ENCODE measurements at regions not wholly inside any gene's neighbourhood (a gene's known extent, or its start where the extent isn't known, plus 50 kb on each side); places are given as distances from the start of the nearest gene placed in this dataset.

- TF ChIP-seq NR3C1 (CRISPR knock-in tag; conservative IDR thresholded peaks at IDR 0.05; ENCODE audit: low read depth) (no peak), ZMAT4 (CRISPR knock-in tag; IDR thresholded peaks at IDR 0.05) (no peak), TCF7 (CRISPR knock-in tag; IDR thresholded peaks at IDR 0.05; ENCODE audit: low read depth) (no peak)
These were observed 156.2 kb upstream of the EXOC2 start (continued) for GRCh38 chr6:849075-849506.

GRCh38 chr6:845566-845965 lies 152.6 kb upstream of the EXOC2 start:
- no peaks in the 10 kb centered on the region for H3K27me3 Mint-ChIP-seq (ENCODE audit: low read depth)
- ATAC-seq: no peak
- TF ChIP-seq FOXJ3 (CRISPR knock-in tag; IDR thresholded peaks at IDR 0.05; ENCODE audit: borderline replicate concordance): no peak
- no peak for TF ChIP-seq ZNF423 (CRISPR knock-in tag; IDR thresholded peaks at IDR 0.05)
- TF ChIP-seq ZNF219 (CRISPR knock-in tag; IDR thresholded peaks at IDR 0.05; ENCODE audit: borderline replicate concordance): no peak
- no peak for TF ChIP-seq CTCF (IDR thresholded peaks at IDR 0.05)
- no peak for TF ChIP-seq ATF2 (CRISPR knock-in tag; IDR thresholded peaks at IDR 0.05; ENCODE audit: borderline replicate concordance, low read depth)
- TF ChIP-seq TEAD4 (CRISPR knock-in tag; IDR thresholded peaks at IDR 0.05): no peak
- no peak for TF ChIP-seq JUN (CRISPR knock-in tag; IDR thresholded peaks at IDR 0.05)
- no peak for TF ChIP-seq RELA (CRISPR knock-in tag; IDR thresholded peaks at IDR 0.05; ENCODE audit: borderline replicate concordance)
- no peak for TF ChIP-seq ERG (CRISPR knock-in tag; IDR thresholded peaks at IDR 0.05)
- TF ChIP-seq CDX4 (CRISPR knock-in tag; IDR thresholded peaks at IDR 0.05; ENCODE audit: borderline replicate concordance): no peak
- no peak for TF ChIP-seq USF1 (CRISPR knock-in tag; IDR thresholded peaks at IDR 0.05)
- no peak for TF ChIP-seq ZNF512 (CRISPR knock-in tag; IDR thresholded peaks at IDR 0.05; ENCODE audit: borderline replicate concordance)
- no peak for TF ChIP-seq SOX15 (CRISPR knock-in tag; IDR thresholded peaks at IDR 0.05)
- peaks cover 3% of the 10 kb centered on the region; the same call in 1 of the 2 replicates for H3K36me3 Mint-ChIP-seq
- peaks cover 8% of the 10 kb centered on the region for H3K9me3 Mint-ChIP-seq
- H3K27ac Mint-ChIP-seq: no peak overlapping the region
- H3K4me3 Mint-ChIP-seq: no peak overlapping the region
- no peaks in the 10 kb centered on the region for H3K4me1 Mint-ChIP-seq
- DNase-seq (ENCODE audit: low spot score): no peak
- POLR2A ChIA-PET: no interaction called here
- CTCF ChIA-PET: no interaction called here

GRCh38 chr6:845101-845500 lies 152.2 kb upstream of the EXOC2 start:
- Mint-ChIP-seq H3K9me3 (peaks cover 12% of the 10 kb centered on the region), H3K27me3 (ENCODE audit: low read depth) (no peaks in the 10 kb centered on the region), H3K4me1 (no peaks in the 10 kb centered on the region), H3K27ac (no peak overlapping the region), H3K36me3 (peaks cover 7% of the 10 kb centered on the region), H3K4me3 (no peak overlapping the region)
- CTCF ChIA-PET: no interaction called here
- POLR2A ChIA-PET: no interaction called here
- TF ChIP-seq ELF4 (CRISPR knock-in tag; IDR thresholded peaks at IDR 0.05; ENCODE audit: low read depth) (no peak), FOXJ3 (CRISPR knock-in tag; IDR thresholded peaks at IDR 0.05; ENCODE audit: borderline replicate concordance) (no peak)
- DNase-seq (ENCODE audit: low spot score) (no peak), ATAC-seq (no peak)
